HAP-1 (cell line): ENCODE measurements at regions not wholly inside any gene's neighbourhood (a gene's known extent, or its start where the extent isn't known, plus 50 kb on each side); places are given as distances from the start of the nearest gene placed in this dataset.
A peak's percentile ranks its signal among the peaks of the same experiment; 100 is the strongest.

Experiments
- DNase-seq, 2 experiments: peaks; one replicate each; pipeline ENCODE4 v3.0.0-alpha.2; 2016 to 2020; ENCODE audit warnings: low spot score in 2 of 2
- H3K27me3 ChIP-seq: fragments of 250-450 bp; sonication (Bioruptor Pico); 2 replicates; pipeline ENCODE4 v1.5.1; 2020; ENCODE audit warnings: low read depth, mild to moderate bottlenecking, moderate library complexity
- H3K36me3 ChIP-seq: fragments of 250-450 bp; sonication (Bioruptor Pico); replicated peaks from 2 replicates; pipeline ENCODE4 v1.5.1; 2020; ENCODE audit warnings: mild to moderate bottlenecking
- H3K4me1 ChIP-seq: fragments of 250-450 bp; sonication (Bioruptor Pico); 2 replicates; pipeline ENCODE4 v1.5.1; 2020; ENCODE audit warnings: mild to moderate bottlenecking
- H3K4me3 ChIP-seq: fragments of 250-450 bp; sonication (Bioruptor Pico); 2 replicates; pipeline ENCODE4 v1.5.1; 2020; ENCODE audit warnings: mild to moderate bottlenecking, moderate library complexity
- H3K9me3 ChIP-seq: fragments of 250-450 bp; sonication (Bioruptor Pico); 2 replicates; pipeline ENCODE4 v1.5.1; 2020; ENCODE audit warnings: mild to moderate bottlenecking, moderate library complexity
- in situ Hi-C: fragments of 300-500 bp; cut with MboI; formaldehyde crosslinking; loops from 3 replicates; pipeline ENCODE4 v1.14.3; 2020; ENCODE audit warnings: low sequenced_read_pairs, inconsistent platforms, mixed read lengths

GRCh38 chr16:85170590-85171003, 58.3 kb upstream of the CIBAR2 start:
- in situ Hi-C loops, result no loop called here
- Histone ChIP-seq H3K27me3 (no peaks in the 10 kb centered on the region), H3K4me3 (peak overlapping the region; percentile 38; the same call in 1 of the 2 replicates), H3K9me3 (no peaks in the 10 kb centered on the region), H3K4me1 (peaks cover 46% of the 10 kb centered on the region), H3K36me3 (peaks cover 10% of the 10 kb centered on the region)
- DNase-seq, result no peak

- peaks cover 10% of the 10 kb centered on the region for H3K36me3 ChIP-seq
- H3K4me3 ChIP-seq, result peak overlapping the region; percentile 38
- in situ Hi-C loops, result no loop called here
- no peaks in the 10 kb centered on the region for H3K27me3 ChIP-seq
- no peaks in the 10 kb centered on the region for H3K9me3 ChIP-seq
- no peak for DNase-seq
- peaks cover 46% of the 10 kb centered on the region for H3K4me1 ChIP-seq
These were observed 58.9 kb upstream of the CIBAR2 start for GRCh38 chr16:85171004-85171758.

DNA sequence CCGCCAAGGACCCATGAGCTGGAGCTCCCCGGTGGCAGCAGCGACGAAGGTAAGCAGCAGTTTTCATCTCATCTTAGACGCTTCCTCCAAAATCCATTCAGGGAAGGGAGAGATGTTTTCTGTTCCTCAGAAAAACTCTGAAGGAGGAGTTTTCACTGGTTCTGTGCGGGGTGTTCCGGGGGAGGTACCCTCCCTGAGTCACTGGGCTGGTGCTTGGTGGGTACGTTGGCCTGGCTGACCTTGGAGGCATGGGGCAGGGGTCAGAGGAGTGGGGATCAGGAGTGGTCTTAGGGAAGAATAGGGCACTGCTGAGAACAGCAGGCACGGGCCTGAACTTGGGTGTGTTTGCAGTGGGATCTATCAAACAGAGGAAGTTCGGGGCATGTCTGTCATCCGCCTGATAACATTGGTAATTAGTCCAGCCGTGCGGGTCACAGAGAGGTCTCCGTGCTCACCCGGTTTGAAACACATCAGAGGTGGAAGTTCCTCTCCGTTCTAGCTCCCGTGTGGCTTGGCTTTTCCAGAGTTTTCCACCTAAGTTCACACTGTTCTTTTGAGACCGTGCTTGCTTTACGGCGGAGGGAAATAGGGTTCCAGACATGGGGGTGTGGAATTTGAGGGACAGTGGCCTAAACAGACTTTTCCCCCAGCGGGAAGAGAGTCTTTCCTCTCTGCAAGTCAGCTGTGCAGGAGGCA, 59.6 kb upstream of the CIBAR2 start:
- Histone ChIP-seq H3K36me3 (peaks cover 10% of the 10 kb centered on the region), H3K4me1 (peaks cover 46% of the 10 kb centered on the region), H3K4me3 (peak overlapping the region; percentile 38), H3K9me3 (no peaks in the 10 kb centered on the region), H3K27me3 (no peaks in the 10 kb centered on the region)
- DNase-seq, result peak in 1 of 2 experiments; percentile 29
- in situ Hi-C loops, result no loop called here

- Histone ChIP-seq H3K27me3 (no peaks in the 10 kb centered on the region), H3K9me3 (no peaks in the 10 kb centered on the region), H3K36me3 (peaks cover 10% of the 10 kb centered on the region), H3K4me1 (peaks cover 46% of the 10 kb centered on the region), H3K4me3 (peak overlapping the region; percentile 38)
- in situ Hi-C loops, result no loop called here
- DNase-seq, result peak; percentile 70 to 82
These were observed 60.3 kb upstream of the CIBAR2 start for GRCh38 chr16:85172455-85173145.

- Histone ChIP-seq H3K4me1 (peaks cover 45% of the 10 kb centered on the region), H3K4me3 (peak overlapping the region; percentile 38), H3K27me3 (no peaks in the 10 kb centered on the region), H3K36me3 (peaks cover 10% of the 10 kb centered on the region), H3K9me3 (no peaks in the 10 kb centered on the region)
- in situ Hi-C loops, result no loop called here
- peak in 1 of 2 experiments; percentile 40 for DNase-seq
These were observed 61.1 kb upstream of the CIBAR2 start for GRCh38 chr16:85173146-85173980.

DNA sequence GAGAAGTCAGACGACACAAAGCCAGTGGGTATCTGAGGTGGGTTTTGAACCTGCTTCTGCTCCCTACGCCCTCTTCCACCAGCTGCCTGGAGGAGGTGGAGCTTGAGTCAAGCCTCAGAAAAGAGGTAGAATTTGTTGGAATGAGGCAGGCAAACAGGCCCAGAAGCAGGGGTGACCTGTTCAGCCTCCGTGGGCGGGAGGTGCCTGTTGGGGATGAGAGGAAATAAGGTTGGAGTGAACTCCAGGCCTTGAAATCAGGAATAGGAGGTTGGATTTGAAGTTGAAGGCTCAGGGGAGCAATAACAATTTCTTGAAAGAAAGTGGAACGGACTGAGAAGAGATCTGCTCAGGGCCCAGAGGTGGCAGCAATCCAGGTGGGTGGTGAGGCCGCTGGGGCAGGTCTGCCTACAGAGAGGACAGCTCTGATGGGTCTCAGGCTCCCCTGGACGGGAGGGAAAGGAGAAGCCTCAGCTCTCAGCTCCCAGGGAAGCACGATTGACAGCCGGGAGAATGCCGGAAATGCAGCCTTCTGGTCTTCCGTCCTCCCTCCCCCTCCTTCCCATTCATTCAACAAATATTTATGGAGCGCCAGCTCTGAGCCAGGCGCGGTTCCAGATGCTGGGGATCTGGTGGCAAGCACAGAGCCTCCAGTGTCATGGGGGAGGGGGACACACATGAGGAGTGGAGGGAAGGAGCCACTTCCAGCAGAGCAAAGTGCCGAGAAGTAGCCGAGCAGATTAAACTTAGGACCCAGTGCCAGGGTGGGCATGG, 61.9 kb upstream of the CIBAR2 start:
- Histone ChIP-seq H3K36me3 (peaks cover 10% of the 10 kb centered on the region), H3K4me3 (peak overlapping the region; percentile 4; the same call in 1 of the 2 replicates), H3K4me1 (peaks cover 41% of the 10 kb centered on the region), H3K27me3 (no peaks in the 10 kb centered on the region), H3K9me3 (no peaks in the 10 kb centered on the region)
- in situ Hi-C loops, result no loop called here
- peak; percentile 25 to 72 for DNase-seq

GRCh38 chr16:85174871-85175723, 62.8 kb upstream of the CIBAR2 start:
- peaks cover 40% of the 10 kb centered on the region for H3K4me1 ChIP-seq

GRCh38 chr16:85175724-85176233, 63.5 kb upstream of the CIBAR2 start:
- peaks cover 10% of the 10 kb centered on the region for H3K36me3 ChIP-seq
- no peak overlapping the region for H3K4me3 ChIP-seq
- no peaks in the 10 kb centered on the region for H3K27me3 ChIP-seq
- no peaks in the 10 kb centered on the region for H3K9me3 ChIP-seq
- H3K4me1 ChIP-seq, result peaks cover 33% of the 10 kb centered on the region
- in situ Hi-C loops, result no loop called here
- no peak for DNase-seq

More at GRCh38 chr16:85174871-85175723, 62.8 kb upstream of the CIBAR2 start:
- H3K36me3 ChIP-seq, result peaks cover 10% of the 10 kb centered on the region
- H3K27me3 ChIP-seq, result no peaks in the 10 kb centered on the region
- DNase-seq, result no peak
- H3K9me3 ChIP-seq, result no peaks in the 10 kb centered on the region
- in situ Hi-C loops, result no loop called here
- no peak overlapping the region for H3K4me3 ChIP-seq

DNA sequence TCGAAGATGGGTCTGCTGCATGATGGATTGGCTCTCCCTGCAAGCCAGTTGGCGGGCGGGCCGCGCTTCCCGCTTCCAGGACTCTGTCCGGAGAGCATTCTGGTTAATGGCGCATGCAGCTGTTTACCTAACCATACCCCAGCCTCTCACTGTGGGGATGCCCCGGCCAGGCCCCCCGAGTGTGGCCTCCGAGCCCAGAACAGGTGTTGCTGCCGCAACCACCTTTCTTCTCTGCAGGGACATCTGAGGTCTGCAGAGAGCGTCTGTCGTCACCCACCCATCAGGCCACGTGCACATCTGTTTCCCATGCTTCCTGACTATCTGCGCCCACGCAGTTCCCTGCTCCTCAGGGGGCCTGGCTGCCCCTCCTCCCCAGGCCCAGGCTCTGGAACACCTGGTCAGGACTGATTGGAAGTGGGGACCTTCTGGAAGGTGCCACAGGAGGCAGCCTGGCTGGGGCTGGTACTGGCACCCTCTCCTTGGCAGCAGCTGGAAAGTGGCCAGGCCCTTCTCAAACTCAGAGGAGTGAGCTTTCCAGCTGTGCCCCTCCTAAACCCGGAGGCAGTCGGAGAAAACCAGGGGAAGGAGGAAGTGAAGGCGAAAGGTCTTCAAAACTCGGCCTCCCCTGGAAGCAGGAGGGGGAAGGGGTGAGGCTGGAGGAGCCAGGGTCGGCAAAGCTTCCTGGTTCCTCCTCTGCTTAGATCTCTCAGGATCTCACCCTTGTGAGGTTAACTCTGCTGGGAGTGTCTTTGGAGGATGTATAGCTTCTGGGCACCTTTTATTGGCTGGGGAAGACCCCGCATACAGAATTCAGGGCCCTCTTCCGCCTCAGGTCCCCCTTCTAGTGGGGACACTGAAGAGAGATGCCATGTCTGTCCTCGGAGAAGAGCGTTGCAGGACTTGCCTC, 64.5 kb upstream of the CIBAR2 start:
- H3K4me3 ChIP-seq, result no peak overlapping the region
- in situ Hi-C loops, result no loop called here
- peaks cover 10% of the 10 kb centered on the region for H3K36me3 ChIP-seq
- no peak for DNase-seq
- peaks cover 28% of the 10 kb centered on the region for H3K4me1 ChIP-seq
- no peaks in the 10 kb centered on the region for H3K27me3 ChIP-seq
- no peaks in the 10 kb centered on the region for H3K9me3 ChIP-seq

DNA sequence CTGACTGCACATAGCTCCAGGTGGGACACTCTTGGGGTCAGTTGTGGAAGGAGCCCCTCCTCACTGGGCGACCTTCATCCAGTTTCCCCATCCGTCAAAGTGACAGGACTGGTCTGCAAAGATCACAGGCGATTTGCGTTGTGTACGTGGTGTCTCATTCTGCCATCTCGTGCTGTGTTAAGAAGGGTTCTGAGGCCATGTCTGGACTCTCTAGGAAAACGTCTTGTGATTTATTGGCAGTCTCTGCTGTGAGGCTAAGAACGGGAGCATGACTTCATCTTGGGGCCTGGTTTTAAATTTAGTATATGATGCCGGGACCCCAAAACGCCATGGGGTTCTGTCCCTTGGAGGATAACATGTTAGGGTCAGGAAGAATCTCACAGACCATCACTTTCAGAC, 65.2 kb upstream of the CIBAR2 start:
- Histone ChIP-seq H3K4me1 (peaks cover 22% of the 10 kb centered on the region), H3K27me3 (no peaks in the 10 kb centered on the region), H3K4me3 (no peak overlapping the region), H3K36me3 (peaks cover 5% of the 10 kb centered on the region), H3K9me3 (no peaks in the 10 kb centered on the region)
- DNase-seq, result no peak
- in situ Hi-C loops, result no loop called here

GRCh38 chr16:85178006-85178591, 65.8 kb upstream of the CIBAR2 start:
- in situ Hi-C loops, result no loop called here
- Histone ChIP-seq H3K4me1 (peaks cover 17% of the 10 kb centered on the region), H3K9me3 (no peaks in the 10 kb centered on the region; the same call in 1 of the 2 replicates), H3K36me3 (peaks cover 3% of the 10 kb centered on the region), H3K4me3 (no peak overlapping the region), H3K27me3 (no peaks in the 10 kb centered on the region)
- no peak for DNase-seq
